ENCODE measurements at regions not wholly inside any gene's neighbourhood (a gene's known extent, or its start where the extent isn't known, plus 50 kb on each side); places are given as distances from the start of the nearest gene placed in this dataset.

DNA sequence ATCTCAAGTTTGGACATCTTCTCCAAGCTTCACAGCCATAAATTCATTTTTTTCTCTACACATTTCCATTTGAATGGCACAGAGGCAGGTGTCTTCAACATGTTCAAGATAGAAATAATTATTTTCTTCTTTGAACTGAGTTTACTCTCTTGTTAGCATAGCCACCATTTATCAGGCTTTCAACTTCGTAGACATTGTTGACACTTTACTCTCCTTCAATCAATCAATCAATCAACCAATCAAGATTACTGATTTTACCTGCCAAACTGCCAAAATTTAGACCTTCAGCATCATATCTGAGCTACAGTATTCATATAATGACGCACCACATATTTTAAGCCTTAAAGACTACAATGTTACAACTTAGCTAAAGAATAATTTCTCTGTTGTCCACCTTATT, 300.1 kb upstream of the LUZP2 start:
- TF ChIP-seq, protein P1, sequence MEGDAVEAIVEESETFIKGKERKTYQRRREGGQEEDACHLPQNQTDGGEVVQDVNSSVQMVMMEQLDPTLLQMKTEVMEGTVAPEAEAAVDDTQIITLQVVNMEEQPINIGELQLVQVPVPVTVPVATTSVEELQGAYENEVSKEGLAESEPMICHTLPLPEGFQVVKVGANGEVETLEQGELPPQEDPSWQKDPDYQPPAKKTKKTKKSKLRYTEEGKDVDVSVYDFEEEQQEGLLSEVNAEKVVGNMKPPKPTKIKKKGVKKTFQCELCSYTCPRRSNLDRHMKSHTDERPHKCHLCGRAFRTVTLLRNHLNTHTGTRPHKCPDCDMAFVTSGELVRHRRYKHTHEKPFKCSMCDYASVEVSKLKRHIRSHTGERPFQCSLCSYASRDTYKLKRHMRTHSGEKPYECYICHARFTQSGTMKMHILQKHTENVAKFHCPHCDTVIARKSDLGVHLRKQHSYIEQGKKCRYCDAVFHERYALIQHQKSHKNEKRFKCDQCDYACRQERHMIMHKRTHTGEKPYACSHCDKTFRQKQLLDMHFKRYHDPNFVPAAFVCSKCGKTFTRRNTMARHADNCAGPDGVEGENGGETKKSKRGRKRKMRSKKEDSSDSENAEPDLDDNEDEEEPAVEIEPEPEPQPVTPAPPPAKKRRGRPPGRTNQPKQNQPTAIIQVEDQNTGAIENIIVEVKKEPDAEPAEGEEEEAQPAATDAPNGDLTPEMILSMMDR (optimal IDR thresholded peaks at IDR 0.05 in 1 of 3, IDR thresholded peaks at IDR 0.05 in 1 of 3, conservative IDR thresholded peaks at IDR 0.05 in 1 of 3; ENCODE audit: extremely low read depth in 1 of 3, insufficient read depth in 2 of 3, low read length in 3 of 3) = no peak
- no peak for TF ChIP-seq EZH2 (IDR thresholded peaks at IDR 0.05; ENCODE audit: low read length)
